ENCODE measurements at regions not wholly inside any gene's neighbourhood (a gene's known extent, or its start where the extent isn't known, plus 50 kb on each side); places are given as distances from the start of the nearest gene placed in this dataset.
"Not testable (repeated sequence)": the region's sequence is repeated elsewhere in the genome, so short reads cannot be mapped to it uniquely, and the experiment has no call there.

DNA sequence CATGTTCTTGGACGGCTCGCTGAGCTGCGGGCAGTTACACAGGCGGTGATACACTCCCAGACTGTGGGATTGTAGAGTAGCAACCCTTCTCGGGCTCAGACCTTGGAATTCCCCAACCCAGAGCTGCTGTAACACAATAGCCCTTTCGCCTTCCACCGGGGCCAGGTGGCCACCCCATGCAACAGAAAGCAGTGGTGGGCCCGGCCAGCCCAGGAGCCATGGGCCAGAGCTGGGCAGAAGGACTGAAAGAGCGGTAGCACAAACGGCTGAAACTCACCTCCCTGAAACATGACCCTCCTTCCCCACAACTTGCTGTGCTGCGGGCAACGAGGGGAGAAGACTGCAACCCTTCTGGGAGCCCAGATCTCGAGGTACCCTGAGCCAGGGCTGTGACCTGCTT is 429.0 kb downstream of the SLITRK1 start:
- no peak for DNase-seq

DNA sequence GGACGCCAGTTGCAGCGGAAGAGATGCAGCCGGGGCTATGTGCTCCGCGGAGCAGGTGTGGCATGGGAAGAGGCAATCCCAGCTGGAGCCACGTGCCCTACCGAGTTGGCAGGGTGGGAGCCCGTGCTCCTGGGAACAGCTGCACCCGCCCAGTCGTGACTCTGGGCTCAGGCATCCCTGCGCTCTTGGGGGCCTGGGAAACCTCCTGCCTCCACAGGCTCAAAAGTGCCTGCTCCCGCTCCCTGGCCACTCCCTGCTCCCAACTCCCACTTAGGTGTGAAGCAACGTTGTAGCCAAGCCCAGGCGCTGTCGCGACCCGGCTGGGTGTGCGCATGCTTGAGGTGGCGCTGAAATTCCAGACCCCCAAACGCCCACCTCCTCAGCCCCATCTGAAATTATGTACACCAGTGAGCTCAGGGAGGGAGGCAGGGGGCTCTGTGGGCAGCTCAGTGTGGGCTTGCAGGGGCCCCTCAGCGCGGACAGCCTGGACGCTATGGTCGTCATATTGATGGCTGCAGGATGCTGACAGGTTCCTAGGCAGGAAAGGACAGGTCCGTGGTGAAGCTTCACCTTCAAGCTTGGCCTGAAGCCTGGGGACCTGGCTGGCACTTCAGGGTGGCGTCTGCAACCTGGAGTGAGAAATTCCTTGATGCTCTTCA is 429.9 kb downstream of the SLITRK1 start:
- DNase-seq = no peak

- no peak for DNase-seq
Measured at GRCh38 chr13:83450591-83450990, 431.7 kb downstream of the SLITRK1 start.

DNA sequence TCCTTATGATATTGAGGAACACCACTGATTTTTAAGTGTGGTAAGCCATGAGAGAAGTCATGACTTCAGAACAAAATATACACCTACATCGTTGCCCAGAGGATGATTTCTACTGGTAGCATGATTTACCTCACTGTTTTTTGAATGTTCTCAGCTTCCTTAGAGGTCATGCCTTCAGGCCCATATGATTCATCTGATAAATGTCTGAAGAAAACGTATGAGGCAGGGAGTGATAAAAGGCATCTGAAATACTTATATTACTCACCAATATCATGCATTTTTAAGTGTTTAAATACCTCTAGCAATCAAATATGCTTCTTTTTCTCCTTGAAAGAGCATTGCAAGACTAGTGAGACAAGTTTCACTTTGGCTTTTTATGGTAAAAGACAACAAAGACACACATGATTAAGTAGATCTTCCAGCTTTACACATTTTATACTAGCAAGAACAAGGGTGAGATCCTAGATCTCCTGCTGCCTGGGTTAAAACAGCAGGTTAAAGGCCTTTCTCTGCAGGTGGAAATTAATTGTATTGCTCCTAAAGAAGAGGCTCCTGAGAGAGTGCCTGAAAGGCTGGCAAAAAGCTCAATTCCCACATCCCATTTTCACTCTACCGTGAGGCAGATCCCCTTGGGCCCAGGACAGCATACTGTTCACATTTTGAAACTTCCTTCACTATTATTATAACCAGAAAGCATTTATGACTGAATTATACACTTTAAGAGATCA is 432.4 kb downstream of the SLITRK1 start:
- DNase-seq = no peak

DNA sequence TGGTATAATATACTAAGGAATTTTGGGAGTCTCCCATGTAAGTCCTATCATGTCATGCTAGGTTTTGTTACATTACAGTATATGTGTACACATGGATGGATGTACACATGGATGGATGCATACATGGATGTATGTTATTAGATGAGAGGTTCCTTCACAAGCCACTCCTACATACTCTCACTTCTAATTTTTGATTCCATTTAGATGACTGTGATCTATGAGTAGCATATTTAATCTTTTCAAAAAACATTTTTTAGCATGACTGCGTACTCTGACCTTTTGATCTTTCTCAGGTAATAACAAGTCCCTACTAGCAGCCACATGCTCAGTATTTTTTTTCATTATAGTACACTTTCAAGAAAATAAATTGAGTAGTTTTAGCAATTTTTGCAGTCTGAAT is 441.8 kb downstream of the SLITRK1 start:
- no peak for DNase-seq

DNA sequence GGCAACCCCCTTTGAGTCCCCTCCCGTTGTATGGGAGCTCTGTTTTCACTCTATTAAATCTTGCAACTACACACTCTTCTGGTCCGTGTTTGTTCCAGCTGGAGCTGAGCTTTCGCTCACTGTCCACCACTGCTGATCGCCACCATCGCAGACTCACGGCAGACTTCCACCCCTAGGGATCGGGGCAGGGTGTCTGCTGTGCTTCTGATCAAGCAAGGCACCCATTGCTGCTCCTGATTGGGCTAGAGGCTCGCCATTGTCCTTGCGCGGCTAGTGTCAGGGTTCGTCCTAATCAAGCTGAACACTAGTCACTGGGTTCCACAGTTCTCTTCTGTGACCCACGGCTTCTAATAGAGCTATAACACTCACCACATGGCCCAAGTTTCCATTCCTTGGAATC is 442.8 kb downstream of the SLITRK1 start:
- not testable (repeated sequence) for DNase-seq

GRCh38 chr13:83423861-83424260 is 458.4 kb downstream of the SLITRK1 start:
- no peak for DNase-seq

GRCh38 chr13:83423381-83423780 is 458.9 kb downstream of the SLITRK1 start:
- no peak for DNase-seq

GRCh38 chr13:83414393-83414792 is 467.9 kb downstream of the SLITRK1 start:
- no peak for DNase-seq

DNA sequence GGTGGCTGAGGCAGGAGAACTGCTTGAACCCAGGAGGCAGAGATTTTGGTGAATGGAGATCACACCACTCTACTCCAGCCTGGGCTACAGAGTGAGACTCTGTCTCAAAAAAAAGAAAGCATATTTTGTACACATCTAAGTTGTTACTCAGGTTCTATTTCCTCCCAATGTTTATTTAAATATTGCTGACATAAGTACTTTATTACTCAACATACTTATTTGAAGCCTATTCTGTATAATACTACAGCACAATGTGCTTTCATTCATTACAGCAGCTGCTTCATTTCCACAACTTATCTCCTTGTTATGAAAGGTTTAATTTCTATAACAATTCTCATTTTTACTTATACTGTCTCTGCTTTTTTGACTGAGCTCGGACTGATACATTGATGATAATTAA is 495.7 kb downstream of the SLITRK1 start:
- DNase-seq = no peak

DNA sequence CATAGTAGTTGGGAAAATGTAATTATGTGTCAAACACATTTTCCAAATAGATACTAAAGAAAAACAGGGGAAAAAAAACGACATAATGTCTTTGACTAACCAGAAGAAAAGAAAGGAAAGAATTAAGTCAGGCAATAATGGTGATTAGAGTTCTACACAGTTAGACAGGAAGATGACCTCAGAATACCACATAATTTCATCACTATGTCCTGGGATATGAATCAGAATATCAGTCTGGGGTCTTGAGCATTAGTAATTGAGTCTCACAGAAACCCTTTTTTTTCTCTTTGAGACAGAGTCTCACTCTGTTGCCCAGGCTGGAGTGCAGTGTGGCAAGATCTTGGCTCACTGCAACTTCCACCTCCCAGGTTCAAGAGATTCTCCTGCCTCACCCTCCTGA is 503.4 kb downstream of the SLITRK1 start:
- DNase-seq = no peak

GRCh38 chr13:83377491-83377890 is 504.8 kb downstream of the SLITRK1 start:
- DNase-seq = no peak

DNA sequence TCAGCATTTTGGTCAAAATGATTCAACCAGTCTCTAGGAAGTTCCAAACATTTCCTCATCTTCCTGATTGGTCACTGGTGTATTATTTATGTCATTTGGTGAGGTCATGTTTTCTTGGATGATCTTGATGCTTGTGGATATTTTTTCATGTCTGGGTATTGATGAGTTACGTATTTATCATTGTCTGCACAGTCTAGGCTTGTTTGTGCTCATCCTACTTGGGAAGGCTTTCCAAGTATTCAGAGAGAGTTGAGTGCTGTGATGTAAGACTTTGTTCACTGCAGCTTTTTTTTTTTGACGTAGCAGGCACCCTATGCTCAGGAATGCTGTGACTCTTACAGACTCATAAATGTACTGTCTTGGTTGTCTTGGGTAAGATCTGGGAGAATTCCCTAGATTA is 509.5 kb downstream of the SLITRK1 start:
- DNase-seq = no peak

- DNase-seq = no peak
Measured at GRCh38 chr13:83365723-83366122, 516.6 kb downstream of the SLITRK1 start.

- DNase-seq = no peak
Measured at GRCh38 chr13:83355041-83355440, 527.2 kb downstream of the SLITRK1 start.

- DNase-seq = no peak
Measured at GRCh38 chr13:83352391-83352790, 529.9 kb downstream of the SLITRK1 start.

- DNase-seq = no peak
Measured at GRCh38 chr13:83350569-83350968, 531.7 kb downstream of the SLITRK1 start.

- DNase-seq = no peak
Measured at GRCh38 chr13:83344518-83344917, 537.8 kb downstream of the SLITRK1 start.

DNA sequence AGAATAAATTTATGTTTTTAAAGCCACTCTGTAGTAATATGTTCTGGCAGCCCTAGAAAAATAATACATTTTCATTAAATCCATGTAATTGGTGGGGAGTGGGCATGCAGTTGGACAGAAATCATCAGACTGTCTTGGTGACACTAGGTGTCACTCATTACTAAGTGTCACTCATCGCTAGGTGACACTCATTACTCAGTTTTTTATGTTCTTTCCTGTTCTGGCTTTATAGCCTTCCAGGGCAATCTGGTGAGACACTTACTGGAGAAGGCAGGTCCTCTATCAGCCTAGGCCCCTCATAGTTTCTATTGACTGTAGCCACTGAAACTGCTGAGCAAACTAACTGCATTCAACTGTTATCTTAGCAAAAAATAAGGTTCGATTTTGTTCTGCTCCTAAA is 542.1 kb downstream of the SLITRK1 start:
- no peak for DNase-seq

GRCh38 chr13:83333614-83334388 is 548.5 kb downstream of the SLITRK1 start:
- no peak for DNase-seq

DNA sequence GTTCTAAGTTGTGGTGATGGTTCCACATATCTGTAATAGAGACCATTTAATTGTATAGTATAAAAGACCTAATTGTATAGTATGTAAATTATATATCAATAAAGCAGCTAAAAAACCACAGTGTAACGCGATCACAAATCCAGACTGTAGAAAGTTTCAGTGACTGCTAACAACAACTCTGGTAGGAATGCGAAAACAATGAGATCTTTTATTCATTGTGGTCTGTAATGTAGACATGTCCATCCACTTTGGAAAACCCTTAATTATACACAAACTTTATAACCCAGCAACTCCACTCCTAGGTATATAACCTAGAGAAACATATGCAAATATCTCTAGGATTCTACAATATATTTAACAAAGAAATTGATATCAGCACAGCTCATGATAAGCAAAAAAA is 549.5 kb downstream of the SLITRK1 start:
- no peak for DNase-seq

- no peak for DNase-seq
Measured at GRCh38 chr13:83327091-83327490, 555.2 kb downstream of the SLITRK1 start.

DNA sequence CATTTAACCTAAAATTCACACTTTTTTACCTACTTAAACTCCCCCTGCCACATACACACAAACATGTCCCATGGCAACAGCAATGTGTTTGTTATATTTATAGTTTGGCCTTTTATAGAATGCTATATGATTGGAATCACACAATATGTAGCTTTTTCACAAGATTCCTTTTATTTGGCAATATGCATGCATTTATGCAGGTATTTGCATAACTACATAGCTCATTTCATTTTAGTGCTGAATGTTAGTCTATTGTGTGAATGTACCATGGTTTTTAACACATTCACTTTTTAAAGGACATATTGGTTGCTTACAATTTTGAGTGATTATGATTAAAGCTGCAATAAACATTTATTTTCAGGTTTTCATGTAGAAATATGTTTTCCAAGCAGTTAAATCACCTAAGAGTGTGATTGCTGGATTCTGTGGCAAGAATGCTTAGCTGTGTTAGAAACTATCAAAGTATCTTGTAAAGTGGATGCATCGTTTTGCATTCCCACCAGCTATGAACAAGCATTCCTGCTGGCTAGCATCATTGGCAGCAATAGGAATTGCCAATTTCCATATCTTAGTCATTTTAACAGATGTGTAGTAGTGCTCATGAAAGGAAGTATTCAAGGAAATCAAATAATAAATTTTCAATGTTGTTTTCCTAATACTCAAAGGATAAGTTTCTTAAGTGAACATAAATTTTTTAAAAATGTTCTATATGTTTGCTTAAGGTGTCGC is 557.0 kb downstream of the SLITRK1 start:
- DNase-seq = no peak
